ENCODE measurements at regions not wholly inside any gene's neighbourhood (a gene's known extent, or its start where the extent isn't known, plus 50 kb on each side); places are given as distances from the start of the nearest gene placed in this dataset.

- TF ChIP-seq KIAA2018 (CRISPR knock-in tag; IDR thresholded peaks at IDR 0.05; ENCODE audit: borderline replicate concordance) (no peak), CSRNP2 (CRISPR knock-in tag; conservative IDR thresholded peaks at IDR 0.05; ENCODE audit: low read depth) (no peak), KAT2B (IDR thresholded peaks at IDR 0.05; ENCODE audit: borderline replicate concordance, low read depth, low read length) (no peak), GATAD1 (CRISPR knock-in tag; IDR thresholded peaks at IDR 0.05) (no peak), SUZ12 (IDR thresholded peaks at IDR 0.05; ENCODE audit: low read depth, low read length) (no peak), GPN1 (CRISPR knock-in tag; IDR thresholded peaks at IDR 0.05; ENCODE audit: borderline replicate concordance) (no peak), HNRNPUL1 (IDR thresholded peaks at IDR 0.05; ENCODE audit: low read depth, low read length) (no peak), LRRFIP1 (CRISPR knock-in tag; conservative IDR thresholded peaks at IDR 0.05) (no peak)
These were observed 166.1 kb upstream of the SLC16A7 start (continued) for GRCh38 chr12:59429766-59430165.

All from HepG2 (cell line).